ENCODE measurements at regions not wholly inside any gene's neighbourhood (a gene's known extent, or its start where the extent isn't known, plus 50 kb on each side); places are given as distances from the start of the nearest gene placed in this dataset.

DNA sequence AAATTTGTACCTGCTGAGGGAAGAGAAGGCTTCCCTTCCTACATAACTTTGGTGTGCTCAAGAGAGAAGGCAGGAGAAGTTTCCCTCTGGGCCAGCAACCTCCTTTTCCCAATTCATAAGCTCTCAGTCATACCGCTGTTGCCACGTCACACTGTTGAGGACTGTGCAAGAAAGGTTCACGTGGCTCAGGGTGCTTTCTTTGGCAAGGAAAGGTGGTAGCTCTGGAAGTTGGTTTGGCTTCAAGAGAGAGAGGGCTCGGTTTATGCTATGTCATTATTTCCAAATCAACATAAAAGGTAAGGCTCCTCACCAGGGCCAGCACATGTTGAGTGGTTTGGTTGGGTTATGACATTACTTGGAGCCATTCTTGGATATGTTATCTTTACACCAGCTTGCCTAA, 77.3 kb downstream of the TNFSF18 start:
- Mint-ChIP-seq H3K27ac (no peak overlapping the region), H3K36me3 (no peaks in the 10 kb centered on the region), H3K4me3 (no peak overlapping the region), H3K9me3 (peaks cover 0 to 1% (median 0%) of the 10 kb centered on the region in 9 donors), H3K4me1 (peaks cover 0 to 2% (median 0%) of the 10 kb centered on the region in 4 donors), H3K27me3 (no peaks in the 10 kb centered on the region)
- POLR2A ChIA-PET = no interaction called here
- DNase-seq = no peak
- ATAC-seq = no peak

DNA sequence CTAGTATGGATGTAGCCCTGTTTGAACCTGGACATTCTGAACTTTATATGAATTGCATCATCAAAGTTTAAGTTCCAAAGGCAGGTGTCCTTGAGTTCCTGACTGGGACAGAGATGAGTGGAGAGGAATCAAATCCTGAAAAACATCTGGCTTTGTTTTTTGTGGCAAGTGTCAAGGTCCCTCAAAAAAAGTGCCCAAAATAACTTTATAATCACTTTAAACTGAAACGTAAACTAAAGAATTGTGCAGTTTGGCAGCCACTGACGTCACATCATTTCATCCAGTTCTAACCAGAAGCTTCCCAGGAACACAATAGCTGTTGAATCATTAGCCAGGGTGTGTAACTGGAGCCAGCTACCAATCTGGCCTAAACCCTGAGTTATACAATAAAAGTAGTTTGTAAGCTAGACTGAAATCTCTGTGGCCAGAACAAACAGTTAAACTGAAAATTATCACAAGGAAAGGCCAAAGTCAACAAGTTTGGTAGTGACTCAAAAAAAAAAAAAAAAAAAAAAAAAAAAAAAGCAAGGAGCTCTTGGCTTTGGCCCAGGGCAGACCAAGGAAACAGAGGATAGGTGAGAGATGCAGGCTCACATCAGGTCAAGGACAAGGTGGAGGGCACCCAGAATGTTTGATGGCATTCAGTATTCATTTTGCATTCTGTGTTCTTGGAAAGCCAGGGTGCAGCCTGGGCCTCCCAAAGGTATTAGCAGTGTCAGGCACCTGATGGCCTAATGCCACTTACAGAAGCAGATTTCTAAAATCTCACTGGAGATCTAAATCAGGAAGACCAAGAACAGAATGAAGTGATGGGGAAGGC, 74.3 kb downstream of the TNFSF18 start:
- DNase-seq (no peak), ATAC-seq (no peak)
- POLR2A ChIA-PET = interaction anchor here (0.7 kb wide), 1 partner anchor 230 kb away, joined by 4 read pairs; no protein-coding TSS in a partner anchor
- Mint-ChIP-seq H3K36me3 (no peaks in the 10 kb centered on the region), H3K9me3 (no peaks in the 10 kb centered on the region), H3K4me3 (no peak overlapping the region), H3K27ac (no peak overlapping the region), H3K27me3 (no peaks in the 10 kb centered on the region), H3K4me1 (peaks cover 0 to 4% (median 0%) of the 10 kb centered on the region in 4 donors)

DNA sequence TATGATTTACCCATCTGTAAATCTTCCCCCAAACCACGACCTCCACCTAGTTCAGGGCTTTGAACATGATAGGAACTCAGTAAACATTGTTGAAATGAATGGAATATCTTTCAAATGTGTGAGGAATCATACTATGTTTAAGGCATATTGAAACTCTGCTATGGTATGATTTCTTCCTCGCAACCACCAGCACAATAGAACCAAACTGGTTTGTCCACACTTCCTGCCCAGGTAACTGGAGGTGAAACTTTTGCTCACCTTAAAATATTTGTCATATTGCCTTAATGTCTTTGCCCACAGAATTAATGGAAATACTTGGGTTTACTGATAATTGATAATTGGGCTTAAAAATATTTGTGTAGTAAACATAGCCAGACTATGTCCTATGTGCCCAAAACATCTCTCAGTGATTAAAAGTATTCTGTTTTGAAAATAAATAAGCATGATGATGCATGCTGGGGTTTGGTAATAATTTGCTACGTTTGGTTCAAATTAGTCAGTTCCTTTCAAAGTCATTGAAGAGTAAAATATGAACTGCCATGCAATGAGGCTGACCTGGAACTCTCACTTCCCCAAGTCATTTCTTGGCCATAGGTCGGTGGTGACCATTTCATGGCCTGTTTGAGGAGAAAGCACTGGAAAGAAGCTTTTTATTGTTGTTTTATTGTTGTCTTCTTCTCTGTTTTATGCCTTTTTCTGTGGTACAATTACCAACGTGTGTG, 73.3 kb downstream of the TNFSF18 start:
- DNase-seq (no peak), ATAC-seq (no peak)
- H3K27me3 Mint-ChIP-seq = no peaks in the 10 kb centered on the region
- H3K4me3 Mint-ChIP-seq = no peak overlapping the region
- no peak overlapping the region for H3K27ac Mint-ChIP-seq
- peaks cover 0 to under 1% (median 0%) of the 10 kb centered on the region in 9 donors for H3K9me3 Mint-ChIP-seq
- no peaks in the 10 kb centered on the region for H3K36me3 Mint-ChIP-seq
- H3K4me1 Mint-ChIP-seq = peaks cover 0 to 1% (median 0%) of the 10 kb centered on the region in 4 donors
- POLR2A ChIA-PET = no interaction called here

DNA sequence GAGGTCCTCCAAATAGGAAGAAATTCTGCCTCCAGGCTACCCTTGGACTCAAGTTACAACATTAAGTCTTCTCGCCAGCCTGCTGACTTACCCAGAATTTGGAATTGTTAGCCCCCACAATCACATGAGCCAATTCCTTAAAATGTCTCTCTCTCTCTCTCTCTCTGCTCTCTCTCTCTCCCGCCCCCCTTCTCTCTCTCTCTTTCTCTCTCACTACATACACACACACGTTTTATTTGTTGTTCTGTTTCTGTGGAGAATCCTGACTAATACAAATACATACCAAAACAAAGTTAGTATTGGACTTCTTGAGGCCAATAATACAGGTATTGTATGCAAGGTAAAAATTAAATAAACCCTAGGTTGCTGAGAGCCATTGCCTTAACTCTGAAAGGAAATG, 72.1 kb downstream of the TNFSF18 start:
- Mint-ChIP-seq H3K27ac (no peak overlapping the region), H3K36me3 (no peaks in the 10 kb centered on the region), H3K4me3 (no peak overlapping the region), H3K9me3 (peaks cover 0 to 2% (median 0%) of the 10 kb centered on the region in 9 donors), H3K4me1 (peaks cover 0 to 1% (median 0%) of the 10 kb centered on the region in 4 donors), H3K27me3 (no peaks in the 10 kb centered on the region)
- no peak for DNase-seq
- ATAC-seq = no peak
- POLR2A ChIA-PET = no interaction called here

DNA sequence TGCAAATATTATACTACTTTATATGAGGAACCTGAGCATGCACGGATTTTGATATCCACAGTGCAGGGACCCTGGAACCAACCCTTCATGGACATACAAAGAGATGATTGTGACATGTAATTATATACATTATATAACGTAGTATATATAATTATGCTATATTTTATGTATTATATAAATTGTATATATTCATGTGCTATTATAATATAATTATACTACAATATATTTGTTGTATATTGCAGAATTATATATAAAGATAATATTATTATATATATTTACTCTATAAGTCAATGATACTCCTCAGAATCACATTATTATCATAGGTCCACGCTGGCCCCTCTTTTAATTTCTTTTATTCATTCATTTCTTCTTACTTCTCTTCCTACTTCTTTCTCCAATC, 70.9 kb downstream of the TNFSF18 start:
- Mint-ChIP-seq H3K9me3 (peaks cover 0 to 2% (median 0%) of the 10 kb centered on the region in 9 donors), H3K36me3 (no peaks in the 10 kb centered on the region), H3K4me3 (no peak overlapping the region), H3K4me1 (peaks cover 0 to 1% (median 0%) of the 10 kb centered on the region in 4 donors), H3K27me3 (no peaks in the 10 kb centered on the region), H3K27ac (no peak overlapping the region)
- DNase-seq (no peak), ATAC-seq (no peak)
- POLR2A ChIA-PET = no interaction called here

DNA sequence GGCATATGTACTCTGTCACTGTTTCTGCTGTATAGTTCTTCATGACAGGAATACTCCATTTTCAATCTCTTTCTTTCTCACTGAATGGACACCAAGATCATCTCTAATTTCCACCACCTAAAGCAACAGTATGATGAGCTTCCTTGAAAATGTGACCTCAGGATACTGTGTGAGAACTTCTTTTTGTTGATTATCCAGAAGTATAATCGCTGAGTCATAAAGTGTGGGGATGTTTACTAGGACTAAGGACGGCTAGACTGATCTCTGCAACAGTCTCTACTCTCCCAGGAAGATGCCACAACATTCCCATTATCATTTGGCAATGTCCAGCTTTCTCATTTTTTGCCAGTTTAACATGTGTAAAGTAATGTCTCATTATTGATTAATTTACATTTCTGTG, 70.3 kb downstream of the TNFSF18 start:
- H3K36me3 Mint-ChIP-seq = no peaks in the 10 kb centered on the region
- peaks cover 0 to 1% (median 0%) of the 10 kb centered on the region in 4 donors for H3K4me1 Mint-ChIP-seq
- ATAC-seq (no peak), DNase-seq (no peak)
- no peak overlapping the region for H3K4me3 Mint-ChIP-seq
- no peak overlapping the region for H3K27ac Mint-ChIP-seq
- POLR2A ChIA-PET = no interaction called here
- no peaks in the 10 kb centered on the region for H3K27me3 Mint-ChIP-seq
- peaks cover 0 to 2% (median 0%) of the 10 kb centered on the region in 9 donors for H3K9me3 Mint-ChIP-seq

DNA sequence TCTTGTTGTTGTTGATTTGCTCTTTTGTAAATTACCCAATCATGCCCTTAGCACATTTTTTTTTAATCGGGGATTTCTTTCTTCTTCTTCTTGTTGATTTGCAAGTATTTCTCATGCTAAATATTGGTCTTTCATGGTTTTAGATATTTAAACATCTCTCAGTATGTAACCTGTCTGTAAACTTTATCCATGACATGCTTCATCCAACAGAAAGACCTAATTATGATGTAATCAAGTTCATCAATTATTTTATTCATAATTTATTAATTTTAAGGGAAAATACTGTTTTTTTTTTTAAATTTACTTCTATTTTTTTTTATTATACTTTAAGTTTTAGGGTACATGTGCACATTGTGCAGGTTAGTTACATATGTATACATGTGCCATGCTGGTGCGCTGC, 69.8 kb downstream of the TNFSF18 start:
- no peak overlapping the region for H3K27ac Mint-ChIP-seq
- peaks cover 0 to 1% (median 0%) of the 10 kb centered on the region in 4 donors for H3K4me1 Mint-ChIP-seq
- H3K4me3 Mint-ChIP-seq = no peak overlapping the region
- H3K36me3 Mint-ChIP-seq = no peaks in the 10 kb centered on the region
- H3K27me3 Mint-ChIP-seq = no peaks in the 10 kb centered on the region
- POLR2A ChIA-PET = no interaction called here
- H3K9me3 Mint-ChIP-seq = peaks cover 0 to 2% (median 0%) of the 10 kb centered on the region in 9 donors
- DNase-seq (no peak), ATAC-seq (no peak)
